ENCODE measurements at regions not wholly inside any gene's neighbourhood (a gene's known extent, or its start where the extent isn't known, plus 50 kb on each side); places are given as distances from the start of the nearest gene placed in this dataset.

DNA sequence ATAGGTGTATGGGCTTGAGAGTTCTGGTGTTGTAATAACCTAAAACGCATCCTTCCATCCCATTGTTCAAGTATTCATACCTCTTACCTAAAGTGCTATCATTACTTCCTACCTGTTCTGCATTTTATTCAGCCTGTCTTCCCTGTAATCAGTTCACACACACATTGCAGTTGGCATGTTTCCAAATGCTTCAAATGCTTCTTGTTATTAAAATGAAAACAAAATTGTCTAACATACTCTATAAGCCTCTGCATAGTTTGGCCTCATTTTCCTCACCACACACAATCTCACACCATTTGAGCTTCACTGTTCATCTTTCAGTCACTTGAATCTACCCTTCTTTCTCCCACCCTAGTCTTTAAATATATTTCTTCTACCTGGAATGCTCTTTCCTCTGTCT lies 1178.2 kb upstream of the NRXN1 start:
- DNase-seq = no peak

DNA sequence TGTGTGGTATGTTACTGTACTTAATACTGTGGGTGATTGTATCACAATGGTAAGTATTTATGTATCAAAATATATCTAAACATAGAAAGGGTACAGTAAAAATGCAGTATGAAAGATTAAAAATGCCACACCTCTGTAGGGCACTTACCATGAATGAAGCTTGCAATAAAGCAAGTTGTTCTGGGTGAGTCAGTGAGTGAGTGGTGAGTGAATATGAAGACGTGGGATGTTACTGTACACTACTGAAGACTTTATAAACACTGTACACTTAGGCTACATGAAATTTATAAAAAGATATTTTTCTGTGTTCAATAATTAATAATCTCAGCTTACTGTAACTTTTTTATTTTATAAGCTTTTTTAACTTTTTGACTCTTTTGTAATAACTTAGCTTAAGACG lies 1162.4 kb upstream of the NRXN1 start:
- no peak for DNase-seq

DNA sequence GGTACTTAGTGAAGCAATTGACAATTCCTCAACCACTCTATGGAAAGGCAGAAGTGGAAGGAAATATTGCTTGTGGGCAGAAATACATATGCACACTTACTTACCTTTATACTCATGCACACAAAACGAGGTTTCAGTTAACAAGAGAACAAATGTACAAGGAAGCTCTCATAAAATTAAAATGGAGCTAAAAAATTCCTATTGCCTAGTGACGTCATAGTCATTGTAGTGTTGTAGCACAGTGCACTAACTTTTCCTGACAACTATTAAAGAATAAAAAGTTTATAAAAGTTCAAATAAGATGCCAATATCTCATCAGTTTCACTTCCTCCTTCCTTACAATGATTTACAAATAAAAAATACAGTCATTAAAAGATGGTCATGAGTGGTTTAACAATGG lies 1161.9 kb upstream of the NRXN1 start:
- no peak for DNase-seq

DNA sequence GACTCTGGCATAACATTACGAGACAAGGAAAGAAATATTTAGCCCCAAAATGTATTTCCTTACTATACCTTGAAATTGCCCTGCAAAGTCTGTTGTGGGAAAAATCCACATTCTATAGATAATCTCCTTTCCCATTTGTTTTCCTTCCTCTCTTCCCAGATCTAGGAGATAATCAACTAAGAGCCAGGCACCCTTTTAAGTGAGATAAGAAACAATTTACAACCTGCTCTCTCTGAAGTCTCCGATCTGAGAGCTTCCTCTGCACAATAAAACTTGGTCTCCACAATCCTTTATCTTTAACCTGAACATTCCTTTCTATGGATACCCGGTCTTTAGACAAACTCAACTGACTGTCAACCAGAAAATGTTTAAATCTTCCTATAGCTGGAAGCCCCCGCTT lies 1160.7 kb upstream of the NRXN1 start:
- no peak for DNase-seq

DNA sequence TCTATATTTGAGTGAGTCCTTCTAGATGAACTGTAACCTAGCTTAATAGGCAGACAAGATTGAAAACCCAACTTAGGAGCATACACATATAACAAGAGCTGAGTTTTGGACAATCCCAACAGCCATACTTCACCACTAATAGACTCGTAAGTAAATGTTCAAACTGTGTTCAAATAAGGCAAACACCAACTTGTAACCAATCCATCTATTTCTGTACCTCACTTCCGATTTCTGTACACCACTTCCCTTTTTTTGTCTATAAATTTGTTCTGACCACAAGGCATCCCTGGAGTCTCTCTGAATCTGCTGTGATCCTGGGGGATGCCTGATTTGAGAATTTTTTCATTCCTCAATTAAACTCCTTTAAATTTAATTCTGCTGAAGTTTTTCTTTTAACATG lies 1149.1 kb upstream of the NRXN1 start:
- no peak for DNase-seq

DNA sequence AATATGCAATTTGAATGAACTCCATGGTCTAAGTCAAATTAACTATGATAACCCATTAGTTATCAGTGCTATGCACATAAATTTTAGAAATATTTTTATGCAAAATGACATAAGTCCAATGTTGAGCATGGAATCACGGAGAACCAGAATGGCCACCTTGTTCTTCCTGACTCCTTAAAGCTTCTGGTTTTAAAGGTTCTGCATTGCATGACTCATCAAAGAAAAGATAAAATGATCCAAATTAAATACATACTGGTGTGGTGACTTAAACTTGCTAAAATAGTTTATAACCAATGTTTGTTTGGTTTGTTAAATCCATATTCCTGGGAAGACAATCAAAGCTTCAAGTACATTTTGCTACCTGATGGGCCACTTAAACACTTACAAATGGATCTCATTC lies 1146.9 kb upstream of the NRXN1 start:
- DNase-seq = no peak

DNA sequence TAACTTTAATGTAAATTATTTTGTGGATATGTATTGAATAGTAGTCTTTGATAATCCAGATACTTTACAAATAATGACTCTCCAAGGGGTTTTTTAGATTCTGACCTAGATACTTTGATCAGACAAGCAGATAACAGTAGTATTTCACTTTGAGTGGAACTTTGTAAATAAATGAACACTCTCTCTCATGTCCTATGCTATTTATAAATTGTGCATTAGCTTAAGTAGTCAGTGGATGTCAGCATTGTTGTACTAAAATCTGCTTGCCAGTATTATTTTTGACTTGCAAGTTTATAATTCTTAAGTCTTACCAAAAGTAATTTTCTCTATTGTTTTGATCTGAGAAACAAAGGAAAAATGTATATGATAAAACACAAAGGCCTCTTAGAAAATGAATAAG lies 1113.1 kb upstream of the NRXN1 start:
- DNase-seq = no peak

DNA sequence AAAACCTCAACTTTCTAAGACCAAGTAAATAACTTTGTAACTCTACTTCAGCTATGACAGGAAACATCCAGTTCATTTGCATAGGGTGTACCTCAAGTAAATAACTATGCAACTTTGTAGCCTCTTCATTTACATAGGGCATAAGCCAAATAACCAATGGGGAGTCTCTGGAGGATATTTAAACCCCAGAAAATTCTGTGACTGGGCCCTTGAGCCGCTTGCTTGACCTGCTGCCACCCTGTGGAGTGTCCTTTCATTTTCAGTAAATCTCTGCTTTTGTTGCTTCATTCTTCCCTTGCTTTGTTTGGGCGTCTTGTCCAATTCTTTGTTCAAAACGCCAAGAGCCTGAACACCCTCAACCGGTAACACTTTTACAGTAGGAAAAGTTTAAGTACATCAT lies 1112.7 kb upstream of the NRXN1 start:
- DNase-seq = no peak

DNA sequence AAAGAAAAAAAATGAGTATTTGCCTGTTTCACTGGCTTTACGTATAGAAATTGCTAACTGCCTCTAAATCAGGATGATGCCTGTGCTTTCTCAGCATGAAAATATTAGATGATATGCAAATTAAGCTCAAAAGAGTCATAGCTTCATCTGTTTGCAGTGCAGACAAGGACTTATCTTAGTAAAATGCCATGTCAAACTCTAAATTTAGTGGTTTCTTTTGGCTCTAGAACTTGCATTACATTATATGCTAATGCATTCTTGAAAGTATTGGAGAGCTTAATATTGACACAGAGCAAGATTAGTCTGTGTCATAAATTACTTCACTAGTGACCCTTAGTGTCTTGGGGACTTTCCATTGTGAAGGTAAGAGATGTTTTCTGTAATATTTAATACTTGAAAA lies 1109.1 kb upstream of the NRXN1 start:
- DNase-seq = no peak

DNA sequence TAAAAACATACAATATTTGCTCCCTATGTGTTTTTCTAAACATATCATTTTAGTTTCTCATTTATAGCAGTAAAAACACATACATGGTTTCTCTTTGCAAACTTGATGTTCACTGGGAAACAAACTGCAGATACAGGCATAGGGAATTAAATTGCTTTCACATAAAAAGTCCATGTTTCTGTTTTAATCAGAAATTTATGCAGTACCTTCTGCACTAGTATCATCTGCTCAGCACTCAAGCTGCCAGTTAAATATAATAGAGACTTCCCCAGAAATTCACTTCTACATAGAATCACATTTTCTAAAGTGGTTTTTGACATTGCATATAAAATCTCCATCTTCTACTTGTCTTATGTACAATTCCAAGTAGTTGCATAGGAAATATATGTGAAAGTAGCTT lies 1107.3 kb upstream of the NRXN1 start:
- DNase-seq = no peak

DNA sequence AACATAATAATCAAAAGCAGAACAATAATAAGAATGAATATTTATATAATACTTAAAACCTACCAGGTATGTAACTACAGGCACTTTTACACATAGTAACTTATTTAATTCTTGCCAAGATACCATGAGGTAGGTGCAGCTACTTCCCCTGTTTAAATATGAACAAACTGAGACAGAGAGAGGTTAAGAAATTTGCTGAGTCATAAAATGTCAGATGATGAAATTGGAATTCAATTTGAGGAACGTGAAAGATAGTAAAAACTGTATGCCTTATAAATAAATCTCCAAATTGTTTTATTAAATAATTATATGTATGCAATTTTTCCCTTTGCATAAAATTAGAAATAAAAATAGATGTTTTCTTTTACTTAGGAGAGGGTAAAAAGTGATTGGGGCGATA lies 1103.3 kb upstream of the NRXN1 start:
- no peak for DNase-seq

DNA sequence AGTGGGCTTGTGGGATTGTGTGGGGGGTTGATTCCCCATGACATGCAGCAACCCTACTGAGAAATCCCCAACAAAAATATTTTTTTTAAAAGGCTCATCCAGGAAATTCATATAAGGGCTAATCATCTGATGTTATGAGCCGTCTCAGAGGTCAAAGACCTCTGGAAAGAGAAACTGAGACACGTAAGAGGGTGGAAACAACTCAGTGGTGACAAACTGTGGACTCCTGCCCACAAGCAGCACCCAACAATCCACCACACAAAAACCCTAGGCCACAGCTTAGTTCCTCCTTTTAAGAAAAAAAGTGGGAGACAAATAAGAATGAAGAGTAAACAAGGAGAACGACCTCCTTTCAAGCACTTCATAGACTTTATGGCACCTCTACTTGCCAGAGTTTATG lies 1096.1 kb upstream of the NRXN1 start:
- no peak for DNase-seq

DNA sequence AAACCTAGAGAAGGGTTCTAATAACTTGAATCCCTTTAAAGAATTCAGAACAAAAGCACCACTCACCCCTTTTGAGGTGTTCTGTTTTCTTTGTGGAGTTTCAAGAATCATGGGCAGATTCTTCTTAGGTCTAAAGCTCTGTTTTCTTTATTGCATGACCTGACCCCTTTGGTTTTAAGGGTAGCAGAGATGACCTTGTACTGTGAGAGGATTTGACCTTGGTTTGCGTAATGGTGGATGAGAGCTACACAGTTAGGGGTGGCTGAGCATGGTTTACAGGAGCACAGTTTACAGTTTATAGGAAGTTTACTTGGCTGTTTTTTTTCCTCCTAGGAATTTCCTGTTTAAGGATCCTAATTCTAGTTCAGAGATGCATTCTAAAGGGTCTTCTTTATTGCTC lies 1095.6 kb upstream of the NRXN1 start:
- DNase-seq = no peak

DNA sequence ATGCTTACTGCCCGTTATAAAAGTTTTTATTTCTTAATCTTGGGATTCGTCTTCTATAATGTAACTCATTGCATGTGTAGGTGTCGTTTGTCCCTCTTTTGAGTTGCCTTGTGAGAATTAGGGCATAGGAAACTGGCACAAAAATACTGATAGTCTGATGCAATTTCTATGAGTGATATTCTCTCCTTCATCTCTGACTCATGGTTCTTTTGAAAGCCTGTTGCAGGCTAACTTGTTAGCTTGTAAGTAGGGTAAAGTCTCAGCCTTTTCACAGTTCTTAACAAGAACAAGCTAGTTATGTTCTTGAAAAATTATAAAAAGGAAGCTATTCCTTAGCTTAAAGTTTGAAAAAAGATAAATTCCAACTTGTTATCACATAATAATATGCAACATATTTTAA lies 1085.4 kb upstream of the NRXN1 start:
- no peak for DNase-seq

DNA sequence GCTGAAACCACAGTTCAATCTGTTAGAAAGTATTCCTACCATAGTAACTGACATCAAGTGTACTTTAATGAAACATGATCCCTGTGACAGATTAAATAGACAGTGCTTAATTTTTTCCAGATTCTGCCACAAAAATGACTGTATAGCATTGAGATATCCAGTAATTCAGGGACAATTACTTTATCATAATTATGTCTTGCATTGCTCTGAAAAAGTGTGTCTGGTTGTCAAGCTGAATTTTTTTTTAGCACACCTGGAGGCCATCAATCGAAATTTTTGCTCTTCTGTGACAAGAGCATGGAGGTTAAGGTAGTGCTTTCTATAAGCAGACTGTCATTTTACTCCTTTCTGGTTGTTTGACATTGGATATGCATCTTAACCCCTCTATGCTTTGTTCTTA lies 1083.8 kb upstream of the NRXN1 start:
- DNase-seq = no peak

DNA sequence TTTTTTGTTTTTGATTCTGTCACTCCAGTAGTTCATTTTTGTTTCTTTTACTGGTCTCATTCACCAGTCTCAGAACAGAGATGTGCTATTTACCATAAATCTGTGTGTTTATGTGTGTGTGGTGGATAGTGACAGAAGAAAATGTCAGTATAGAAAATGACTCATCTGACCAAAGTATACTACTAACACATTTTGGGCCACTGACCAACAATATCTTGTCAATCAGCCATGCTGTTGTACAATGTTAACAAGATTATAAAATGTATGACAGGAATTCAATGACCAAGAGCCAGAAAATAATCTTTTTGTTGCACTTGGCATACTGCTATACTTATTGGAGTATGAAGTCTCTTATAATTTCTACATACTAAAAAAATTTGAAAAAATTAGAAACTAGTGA lies 1081.4 kb upstream of the NRXN1 start:
- no peak for DNase-seq

DNA sequence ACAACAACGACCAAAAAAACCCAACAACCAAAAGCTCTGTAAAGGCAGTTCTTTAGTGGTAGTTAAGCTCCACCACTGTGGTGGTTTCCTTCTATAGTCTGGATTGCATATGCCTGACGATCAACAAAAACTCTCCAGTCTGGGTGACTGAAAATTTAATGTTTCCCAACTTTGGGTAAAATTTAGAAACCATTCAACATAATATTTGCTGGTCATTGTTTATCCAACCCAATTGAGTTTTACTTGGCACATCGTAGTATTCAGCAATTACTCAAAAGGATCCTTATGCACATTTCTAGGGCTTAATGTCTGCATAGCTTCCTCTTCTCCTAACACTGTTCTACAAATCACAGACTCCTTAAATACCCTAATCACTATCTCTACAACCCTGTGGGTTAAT lies 1080.2 kb upstream of the NRXN1 start:
- no peak for DNase-seq

DNA sequence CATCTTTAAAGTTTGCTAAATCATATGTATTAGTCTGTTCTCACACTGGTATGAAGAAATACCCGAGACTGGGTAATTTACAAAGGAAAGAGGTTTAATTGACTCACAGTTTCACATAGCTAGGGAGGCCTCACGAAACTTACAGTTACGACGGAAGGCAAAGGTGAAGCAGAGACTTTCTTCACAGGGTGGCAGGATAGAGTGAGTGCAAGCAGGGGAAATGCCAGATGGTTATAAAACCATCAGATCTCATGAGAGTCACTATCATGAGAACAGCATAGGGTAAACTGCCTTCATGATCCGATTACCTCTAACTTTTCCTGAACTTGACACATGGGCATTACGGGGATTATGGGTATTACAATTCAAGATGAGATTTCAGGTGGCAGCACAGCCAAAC lies 1075.2 kb upstream of the NRXN1 start:
- DNase-seq = no peak

DNA sequence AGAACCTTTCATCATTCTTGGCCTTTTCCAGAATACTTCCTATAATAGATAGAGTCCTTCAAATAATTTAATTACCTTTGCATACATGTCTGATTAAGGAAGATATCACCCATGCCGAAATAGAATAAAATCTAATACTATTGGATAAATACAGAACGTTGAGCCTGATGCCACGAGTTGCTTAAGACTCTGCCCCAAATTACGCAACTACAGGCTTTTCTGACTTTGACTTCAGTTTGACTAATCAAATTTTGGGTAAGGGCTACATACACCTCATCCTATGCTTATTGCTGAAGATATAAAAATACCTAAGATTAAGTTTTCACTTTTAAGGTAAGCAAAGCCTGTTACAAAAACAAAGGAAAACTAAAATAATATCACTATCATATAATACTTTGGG lies 1065.1 kb upstream of the NRXN1 start:
- no peak for DNase-seq

DNA sequence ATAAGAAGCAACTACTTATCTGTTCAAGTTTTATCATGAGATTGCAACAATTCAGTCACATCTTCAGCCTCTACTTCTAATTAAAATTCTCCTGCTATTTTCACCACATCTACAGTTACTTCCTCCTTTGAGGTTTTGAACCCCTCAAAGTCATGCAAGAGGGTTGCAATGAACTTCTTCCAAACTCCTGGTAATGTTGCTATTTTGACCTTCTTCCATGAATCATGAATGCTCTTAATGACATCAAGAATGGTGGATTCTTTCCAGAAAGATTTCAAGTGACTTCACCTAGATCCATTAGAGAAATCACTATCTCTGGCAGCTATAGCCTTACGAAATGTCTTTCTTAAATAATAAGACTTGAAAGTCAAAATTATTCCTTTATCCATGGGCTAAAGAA lies 1052.8 kb upstream of the NRXN1 start:
- DNase-seq = no peak

DNA sequence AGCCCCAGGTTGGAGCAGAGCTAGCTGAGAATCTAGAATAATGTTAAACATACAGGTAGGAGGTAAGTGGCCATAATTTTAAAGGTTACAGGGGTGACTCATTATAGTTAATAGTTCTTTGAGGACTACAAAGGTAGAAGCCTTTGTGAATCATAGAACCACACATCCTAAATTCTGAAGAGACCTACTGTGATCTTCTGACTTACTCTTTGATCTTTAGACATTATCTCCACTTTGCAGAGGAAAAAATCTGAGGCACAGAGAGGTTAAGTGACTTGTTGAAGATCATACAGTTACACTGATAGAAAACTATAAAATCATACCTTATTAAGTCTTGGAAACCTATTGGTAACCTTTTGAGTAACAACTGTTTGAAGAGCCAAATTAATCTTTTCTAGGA lies 1051.3 kb upstream of the NRXN1 start:
- no peak for DNase-seq

DNA sequence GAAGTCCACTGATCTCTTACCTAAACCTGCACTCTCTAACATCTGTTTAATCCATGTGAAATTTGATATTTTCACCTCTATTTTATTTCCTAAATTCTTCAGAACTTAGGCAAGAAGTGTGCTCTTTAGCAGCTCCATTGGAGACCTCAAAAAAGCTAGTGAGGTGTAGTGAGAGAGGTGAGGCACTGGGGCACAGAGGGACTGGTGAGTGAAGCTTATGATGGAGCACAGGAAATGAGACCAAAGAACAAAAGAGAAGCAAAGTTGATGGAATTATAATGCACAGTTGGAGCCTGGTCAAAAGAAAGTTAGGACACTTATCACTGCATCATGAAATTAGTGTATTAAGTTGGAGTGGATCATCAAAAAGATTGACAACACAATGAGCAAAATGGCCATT lies 1050.7 kb upstream of the NRXN1 start:
- DNase-seq = no peak

DNA sequence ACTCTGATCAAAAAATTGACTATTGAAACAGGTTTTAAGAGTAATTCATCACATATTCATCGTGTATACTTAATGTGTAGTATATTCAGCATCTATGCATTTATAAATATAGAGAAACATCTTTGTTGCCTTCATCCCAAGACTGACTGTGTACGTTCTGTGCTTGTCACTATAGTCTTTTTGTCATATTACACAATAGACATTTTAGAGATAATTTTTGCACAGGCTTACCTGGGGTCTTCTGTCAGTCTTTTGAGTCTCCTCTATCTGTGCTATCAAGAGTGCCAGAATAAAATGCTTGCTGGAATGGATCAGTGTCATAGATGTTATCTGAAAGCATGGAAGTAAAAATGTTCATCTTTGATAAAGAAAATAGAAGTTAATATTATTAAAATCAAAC lies 1047.7 kb upstream of the NRXN1 start:
- DNase-seq = no peak

DNA sequence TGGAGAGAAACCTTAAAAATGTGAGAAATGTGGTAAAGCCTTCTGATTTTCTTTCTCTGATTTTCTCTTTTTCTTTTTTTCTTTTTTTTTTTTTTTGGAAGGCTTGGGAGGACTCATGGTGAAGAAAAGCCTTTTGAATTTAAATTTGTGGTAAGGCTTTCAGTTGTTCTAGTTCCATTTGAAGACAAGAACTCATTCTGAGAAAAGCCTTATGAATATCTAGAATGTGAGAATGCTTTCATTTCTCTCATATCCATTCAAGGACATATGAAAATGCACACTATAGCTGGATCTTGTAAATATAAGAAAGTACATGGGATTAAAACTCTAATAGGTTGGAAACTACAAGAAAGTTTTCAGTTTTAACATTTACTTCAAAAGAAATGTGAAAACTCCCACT lies 1045.2 kb upstream of the NRXN1 start:
- no peak for DNase-seq

DNA sequence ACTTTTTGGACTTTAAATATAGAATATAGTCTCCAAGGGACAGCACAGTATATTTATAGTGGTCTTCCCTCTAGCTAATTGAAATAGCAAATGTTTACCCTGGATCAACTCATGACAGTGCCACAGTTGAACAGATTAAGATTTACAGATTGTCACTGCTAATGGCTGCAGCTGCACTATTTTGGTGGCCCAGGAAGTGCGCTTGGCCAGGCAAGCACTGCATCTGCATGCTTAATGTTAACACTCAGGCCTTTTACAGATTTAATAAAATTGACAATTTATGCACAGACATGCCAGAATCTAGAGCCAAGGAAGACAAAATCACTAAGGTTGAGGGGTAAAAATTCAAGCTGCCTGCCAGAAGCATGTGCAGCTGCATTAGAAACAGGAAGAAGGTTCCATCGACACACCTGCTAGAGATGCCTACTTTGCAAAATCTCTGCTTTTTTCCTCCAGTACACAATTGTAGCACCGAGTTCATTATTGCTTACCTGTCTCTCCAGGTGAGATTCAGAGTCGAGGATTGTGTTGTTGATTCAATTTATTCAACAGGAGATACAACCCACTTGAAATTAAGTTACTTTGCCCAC lies 1042.3 kb upstream of the NRXN1 start:
- DNase-seq = no peak

DNA sequence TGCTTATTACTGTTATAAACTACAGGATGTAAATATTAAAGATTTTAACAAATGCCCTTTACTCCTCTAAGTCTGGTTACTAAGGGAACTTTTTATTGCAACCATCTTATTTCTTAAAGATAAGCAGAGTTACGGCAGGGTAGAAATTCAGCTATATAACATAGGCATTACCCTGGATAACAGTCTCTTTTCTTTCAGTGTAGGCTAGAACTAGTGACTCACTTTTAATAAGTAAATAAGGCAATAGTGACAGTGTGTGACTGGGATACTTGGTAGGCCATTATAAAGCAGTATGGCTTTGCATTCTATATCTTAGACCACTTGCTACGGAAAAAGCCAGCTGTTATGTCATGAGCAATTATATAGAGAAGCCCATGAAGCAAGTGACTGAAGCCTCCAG lies 1041.0 kb upstream of the NRXN1 start:
- no peak for DNase-seq
